ENCODE measurements at regions not wholly inside any gene's neighbourhood (a gene's known extent, or its start where the extent isn't known, plus 50 kb on each side); places are given as distances from the start of the nearest gene placed in this dataset.

GRCh38 chrY:10627116-10627515 is 1099.4 kb downstream of the TSPY10 start:
- TF ChIP-seq CSRNP3 (CRISPR knock-in tag; IDR thresholded peaks at IDR 0.05) (no peak), PPARA (CRISPR knock-in tag; IDR thresholded peaks at IDR 0.05; ENCODE audit: borderline replicate concordance) (no peak), CREB5 (CRISPR knock-in tag; IDR thresholded peaks at IDR 0.05; ENCODE audit: low read depth) (no peak), ZNF70 (CRISPR knock-in tag; IDR thresholded peaks at IDR 0.05) (no peak), ZFP3 (CRISPR knock-in tag; IDR thresholded peaks at IDR 0.05) (no peak)
